ENCODE measurements at regions not wholly inside any gene's neighbourhood (a gene's known extent, or its start where the extent isn't known, plus 50 kb on each side); places are given as distances from the start of the nearest gene placed in this dataset.

GRCh38 chr15:92538115-92538514 is 117.5 kb downstream of the FAM174B start:
- no peak for DNase-seq (ENCODE audit: low read depth)
- Histone ChIP-seq H3K27me3 (ENCODE audit: control insufficient read depth, insufficient read depth, low read length) (no peaks in the 10 kb centered on the region), H3K4me3 (ENCODE audit: low read depth, low read length) (no peak overlapping the region), H3K36me3 (ENCODE audit: control insufficient read depth, insufficient read depth, low read length) (no peaks in the 10 kb centered on the region)
- ChIA-PET CTCF (interaction anchor here (1.0 to 1.7 kb wide), 2 partner anchors 16 to 177 kb away, joined by 3 to 4 read pairs; no protein-coding TSS in a partner anchor), POLR2A (no interaction called here)
- TF ChIP-seq CTCF (IDR thresholded peaks at IDR 0.05; ENCODE audit: insufficient read depth, low read depth, low read length) = no peak

GRCh38 chr15:92533298-92533697 is 122.3 kb downstream of the FAM174B start:
- TF ChIP-seq CTCF (IDR thresholded peaks at IDR 0.05; ENCODE audit: insufficient read depth, low read depth, low read length) = no peak
- ChIA-PET CTCF (interaction anchor here (1.9 to 2.3 kb wide), 2 partner anchors 11 to 181 kb away, joined by 6 to 8 read pairs; no protein-coding TSS in a partner anchor), POLR2A (no interaction called here)
- Histone ChIP-seq H3K36me3 (ENCODE audit: control insufficient read depth, insufficient read depth, low read length) (no peaks in the 10 kb centered on the region), H3K27me3 (ENCODE audit: control insufficient read depth, insufficient read depth, low read length) (no peaks in the 10 kb centered on the region), H3K4me3 (ENCODE audit: low read depth, low read length) (no peak overlapping the region)
- no peak for DNase-seq (ENCODE audit: low read depth)

GRCh38 chr15:92531406-92531805 is 124.2 kb downstream of the FAM174B start:
- ChIA-PET POLR2A (no interaction called here), CTCF (interaction anchor here (1.2 kb wide), 1 partner anchor 10 kb away, joined by 4 read pairs; no protein-coding TSS in a partner anchor)
- no peak for TF ChIP-seq CTCF (IDR thresholded peaks at IDR 0.05; ENCODE audit: insufficient read depth, low read depth, low read length)

GRCh38 chr15:92528736-92529135 is 126.8 kb downstream of the FAM174B start:
- no peak overlapping the region for H3K4me3 ChIP-seq (ENCODE audit: low read depth, low read length)
- TF ChIP-seq CTCF (IDR thresholded peaks at IDR 0.05; ENCODE audit: insufficient read depth, low read depth, low read length) = no peak
- POLR2A ChIA-PET = no interaction called here
- CTCF ChIA-PET = interaction anchor here (1.6 kb wide), 1 partner anchor 186 kb away, joined by 4 read pairs; no protein-coding TSS in a partner anchor
- no peaks in the 10 kb centered on the region for H3K27me3 ChIP-seq (ENCODE audit: control insufficient read depth, insufficient read depth, low read length)
- no peaks in the 10 kb centered on the region for H3K36me3 ChIP-seq (ENCODE audit: control insufficient read depth, insufficient read depth, low read length)
- no peak for DNase-seq (ENCODE audit: low read depth)

More at GRCh38 chr15:92531406-92531805, 124.2 kb downstream of the FAM174B start:
- H3K4me3 ChIP-seq (ENCODE audit: low read depth, low read length) = no peak overlapping the region
- DNase-seq (ENCODE audit: low read depth) = no peak
- no peaks in the 10 kb centered on the region for H3K27me3 ChIP-seq (ENCODE audit: control insufficient read depth, insufficient read depth, low read length)
- H3K36me3 ChIP-seq (ENCODE audit: control insufficient read depth, insufficient read depth, low read length) = no peaks in the 10 kb centered on the region

GRCh38 chr15:92527197-92527596 is 128.4 kb downstream of the FAM174B start:
- ChIA-PET POLR2A (no interaction called here), CTCF (interaction anchor here (1.0 to 1.6 kb wide), 2 partner anchors 43 to 188 kb away, joined by 3 to 4 read pairs; no protein-coding TSS in a partner anchor)
- no peak for DNase-seq (ENCODE audit: low read depth)
- no peaks in the 10 kb centered on the region for H3K27me3 ChIP-seq (ENCODE audit: control insufficient read depth, insufficient read depth, low read length)
- no peaks in the 10 kb centered on the region for H3K36me3 ChIP-seq (ENCODE audit: control insufficient read depth, insufficient read depth, low read length)
- no peak for TF ChIP-seq CTCF (IDR thresholded peaks at IDR 0.05; ENCODE audit: insufficient read depth, low read depth, low read length)
- no peak overlapping the region for H3K4me3 ChIP-seq (ENCODE audit: low read depth, low read length)

Measured in BJ (cell line).